ENCODE measurements at regions not wholly inside any gene's neighbourhood (a gene's known extent, or its start where the extent isn't known, plus 50 kb on each side); places are given as distances from the start of the nearest gene placed in this dataset.

GRCh38 chr22:47598864-47599263 lies 836.4 kb downstream of the TBC1D22A start:
- Histone ChIP-seq H3K9me2 (ENCODE audit: insufficient read depth) (no peaks in the 10 kb centered on the region), H3K36me3 (ENCODE audit: insufficient read depth) (no peaks in the 10 kb centered on the region), H3K27ac (ENCODE audit: low read depth) (no peak overlapping the region), H3K4me3 (no peak overlapping the region), H3F3A (replicated peaks; ENCODE audit: low read depth) (no peaks in the 10 kb centered on the region), H2AFZ (no peak overlapping the region), H4K20me1 (replicated peaks; ENCODE audit: insufficient read depth) (no peaks in the 10 kb centered on the region), H3K4me2 (no peak overlapping the region), H3K4me1 (ENCODE audit: insufficient read depth) (no peaks in the 10 kb centered on the region), H3K79me2 (replicated peaks; ENCODE audit: insufficient read depth) (no peaks in the 10 kb centered on the region), H3K27me3 (ENCODE audit: insufficient read depth) (no peaks in the 10 kb centered on the region)
- peaks cover 24% of the 10 kb centered on the region for H3K36me3 Mint-ChIP-seq (ENCODE audit: low read depth)
- DNase-seq (ENCODE audit: low spot score) (no peak), ATAC-seq (no peak)
- TF ChIP-seq NANOG (IDR thresholded peaks at IDR 0.05; ENCODE audit: borderline replicate concordance) (no peak), EZH2phosphoT487 (IDR thresholded peaks at IDR 0.05; ENCODE audit: unreplicated experiment) (no peak), CTCF (conservative IDR thresholded peaks at IDR 0.05; ENCODE audit: low read depth in 2 of 2) (no peak), ETS1 (IDR thresholded peaks at IDR 0.05) (no peak), EZH2 (IDR thresholded peaks at IDR 0.05; ENCODE audit: low read depth, unreplicated experiment) (no peak), CREB1 (CRISPR knock-in tag; IDR thresholded peaks at IDR 0.05; ENCODE audit: low read depth) (no peak), STAT1 (IDR thresholded peaks at IDR 0.05; ENCODE audit: unreplicated experiment) (no peak), POLR2AphosphoS5 (IDR thresholded peaks at IDR 0.05; ENCODE audit: low read depth) (no peak), ZNF331 (CRISPR knock-in tag; IDR thresholded peaks at IDR 0.05; ENCODE audit: low read depth) (no peak), ZNF462 (CRISPR knock-in tag; IDR thresholded peaks at IDR 0.05) (no peak), ZNF114 (CRISPR knock-in tag; IDR thresholded peaks at IDR 0.05) (no peak), REST (IDR thresholded peaks at IDR 0.05; ENCODE audit: unreplicated experiment) (no peak), JUNB (IDR thresholded peaks at IDR 0.05; ENCODE audit: unreplicated experiment) (no peak)
- H3K27ac Mint-ChIP-seq, result no peak overlapping the region
- H3K27me3 Mint-ChIP-seq (ENCODE audit: insufficient read depth, low read depth, poor library complexity), result peaks cover 7% of the 10 kb centered on the region
- H3K4me1 Mint-ChIP-seq, result no peaks in the 10 kb centered on the region
- peaks cover 87% of the 10 kb centered on the region for H3K9me3 Mint-ChIP-seq
- no peak overlapping the region for H3K4me3 Mint-ChIP-seq

Data from GM23338 (cell line).